PFSK-1 (cell line): ENCODE measurements at regions not wholly inside any gene's neighbourhood (a gene's known extent, or its start where the extent isn't known, plus 50 kb on each side); places are given as distances from the start of the nearest gene placed in this dataset.

ENCODE experiments used
- FOXP2 ChIP-seq: optimal IDR thresholded peaks from 2 replicates; pipeline ENCODE3; 2011; ENCODE audit warnings: borderline replicate concordance, control low read depth, inconsistent platforms; ENCODE audit not compliant: insufficient read depth; ENCODE audit errors: extremely low read length, extremely low read depth
- POLR2AphosphoS5 ChIP-seq: IDR thresholded peaks from 2 replicates; pipeline ENCODE4 v1.6.1; 2012; ENCODE audit warnings: low read depth, mild to moderate bottlenecking, control low read depth, low read length, moderate library complexity
- SIN3A ChIP-seq: IDR thresholded peaks from 2 replicates; pipeline ENCODE4 v1.6.1; 2012; ENCODE audit warnings: mild to moderate bottlenecking, low read length, moderate library complexity, borderline replicate concordance; ENCODE audit not compliant: insufficient read depth
- TAF1 ChIP-seq: IDR thresholded peaks from 2 replicates; pipeline ENCODE4 v1.6.1; 2012; ENCODE audit warnings: low read length, control low read depth, borderline replicate concordance; ENCODE audit not compliant: insufficient read depth
- TF ChIP-seq, protein P1 (sequence below), 2 experiments: IDR thresholded peaks; 2 replicates each; pipeline versions ENCODE4 v1.6.1 to v1.8.0; 2011 to 2012; ENCODE audit warnings: low read depth in 2 of 2, low read length in 2 of 2, control low read depth in 1 of 2, inconsistent platforms in 1 of 2, mild to moderate bottlenecking in 1 of 2, moderate library complexity in 1 of 2; ENCODE audit not compliant: insufficient read depth in 1 of 2

DNA sequence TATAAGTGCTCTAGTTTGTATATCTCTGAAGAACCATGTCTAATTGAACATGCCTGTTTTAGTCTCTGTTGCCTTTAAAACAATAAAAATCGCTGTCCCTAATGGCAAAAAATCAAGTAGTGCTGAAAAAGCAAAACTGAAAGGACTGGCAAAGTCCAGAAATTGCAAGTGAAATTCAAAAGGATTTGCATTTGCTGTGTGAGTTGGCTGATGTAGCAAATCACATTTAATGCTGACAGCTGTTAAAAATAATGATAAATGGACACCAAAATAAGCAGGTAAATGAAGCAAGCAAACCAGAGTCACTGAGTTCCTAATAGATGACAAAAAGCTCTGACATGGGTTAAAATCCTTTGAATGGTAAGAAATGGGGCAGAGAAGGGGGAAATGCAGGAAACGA, 874.1 kb downstream of the GRM8 start:
- TF ChIP-seq, protein P1, sequence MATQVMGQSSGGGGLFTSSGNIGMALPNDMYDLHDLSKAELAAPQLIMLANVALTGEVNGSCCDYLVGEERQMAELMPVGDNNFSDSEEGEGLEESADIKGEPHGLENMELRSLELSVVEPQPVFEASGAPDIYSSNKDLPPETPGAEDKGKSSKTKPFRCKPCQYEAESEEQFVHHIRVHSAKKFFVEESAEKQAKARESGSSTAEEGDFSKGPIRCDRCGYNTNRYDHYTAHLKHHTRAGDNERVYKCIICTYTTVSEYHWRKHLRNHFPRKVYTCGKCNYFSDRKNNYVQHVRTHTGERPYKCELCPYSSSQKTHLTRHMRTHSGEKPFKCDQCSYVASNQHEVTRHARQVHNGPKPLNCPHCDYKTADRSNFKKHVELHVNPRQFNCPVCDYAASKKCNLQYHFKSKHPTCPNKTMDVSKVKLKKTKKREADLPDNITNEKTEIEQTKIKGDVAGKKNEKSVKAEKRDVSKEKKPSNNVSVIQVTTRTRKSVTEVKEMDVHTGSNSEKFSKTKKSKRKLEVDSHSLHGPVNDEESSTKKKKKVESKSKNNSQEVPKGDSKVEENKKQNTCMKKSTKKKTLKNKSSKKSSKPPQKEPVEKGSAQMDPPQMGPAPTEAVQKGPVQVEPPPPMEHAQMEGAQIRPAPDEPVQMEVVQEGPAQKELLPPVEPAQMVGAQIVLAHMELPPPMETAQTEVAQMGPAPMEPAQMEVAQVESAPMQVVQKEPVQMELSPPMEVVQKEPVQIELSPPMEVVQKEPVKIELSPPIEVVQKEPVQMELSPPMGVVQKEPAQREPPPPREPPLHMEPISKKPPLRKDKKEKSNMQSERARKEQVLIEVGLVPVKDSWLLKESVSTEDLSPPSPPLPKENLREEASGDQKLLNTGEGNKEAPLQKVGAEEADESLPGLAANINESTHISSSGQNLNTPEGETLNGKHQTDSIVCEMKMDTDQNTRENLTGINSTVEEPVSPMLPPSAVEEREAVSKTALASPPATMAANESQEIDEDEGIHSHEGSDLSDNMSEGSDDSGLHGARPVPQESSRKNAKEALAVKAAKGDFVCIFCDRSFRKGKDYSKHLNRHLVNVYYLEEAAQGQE (IDR thresholded peaks at IDR 0.05; ENCODE audit: insufficient read depth in 1 of 2, low read depth in 2 of 2, low read length in 2 of 2), result no peak
- TF ChIP-seq POLR2AphosphoS5, result no peak
- no peak for TF ChIP-seq TAF1

DNA sequence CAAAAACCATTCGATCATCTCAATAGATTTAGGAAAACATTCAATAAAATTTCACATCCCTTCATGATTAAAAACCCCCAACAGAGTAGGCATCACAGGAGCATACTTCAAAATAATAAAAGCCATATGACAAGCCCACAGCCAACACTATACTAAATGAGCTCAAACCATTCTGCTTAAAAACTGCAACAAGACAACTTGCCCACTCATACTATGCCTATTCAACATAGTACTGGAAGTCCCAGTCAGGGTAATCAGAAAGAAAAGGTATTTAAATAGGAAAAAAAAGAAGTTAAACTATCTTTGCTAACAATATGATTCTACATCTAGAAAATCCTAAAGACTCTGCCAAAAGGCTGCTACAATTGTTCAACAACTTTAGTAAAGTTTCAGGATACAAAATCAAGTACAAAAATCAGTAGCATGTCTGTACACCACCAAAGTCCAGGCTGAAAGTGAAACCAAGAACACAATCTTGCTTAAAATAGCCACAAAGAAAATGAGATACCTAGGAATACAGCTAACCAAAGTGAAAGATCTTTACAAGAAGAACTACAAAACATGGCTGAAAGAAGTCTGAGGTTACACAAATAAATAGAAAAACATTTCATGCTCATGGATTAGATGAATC, 882.6 kb downstream of the GRM8 start:
- TF ChIP-seq POLR2AphosphoS5 (no peak), FOXP2 (no peak)

DNA sequence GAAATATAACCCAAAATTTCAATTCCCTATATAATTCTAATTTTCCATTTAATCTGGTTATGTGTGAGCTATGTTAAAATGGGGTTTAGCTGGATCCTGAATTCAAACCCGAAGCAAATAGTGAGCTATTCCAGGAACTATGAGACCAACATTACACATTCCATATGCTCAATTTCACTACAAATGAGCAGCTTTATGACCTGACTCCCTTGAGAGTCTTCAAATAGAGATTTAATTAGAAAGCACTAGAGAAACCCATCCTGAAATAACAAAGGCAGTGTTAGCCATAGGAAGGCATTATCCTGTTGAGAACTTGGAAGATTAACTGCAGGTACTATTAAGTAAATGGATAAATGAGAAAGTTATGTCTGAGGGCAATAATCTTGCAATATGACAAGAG, 890.0 kb downstream of the GRM8 start:
- TF ChIP-seq FOXP2, result no peak
- TF ChIP-seq SIN3A, result no peak
- TF ChIP-seq TAF1, result no peak
- TF ChIP-seq, protein P1 (IDR thresholded peaks at IDR 0.05; ENCODE audit: insufficient read depth in 1 of 2, low read depth in 2 of 2, low read length in 2 of 2), result no peak
- TF ChIP-seq POLR2AphosphoS5, result no peak

DNA sequence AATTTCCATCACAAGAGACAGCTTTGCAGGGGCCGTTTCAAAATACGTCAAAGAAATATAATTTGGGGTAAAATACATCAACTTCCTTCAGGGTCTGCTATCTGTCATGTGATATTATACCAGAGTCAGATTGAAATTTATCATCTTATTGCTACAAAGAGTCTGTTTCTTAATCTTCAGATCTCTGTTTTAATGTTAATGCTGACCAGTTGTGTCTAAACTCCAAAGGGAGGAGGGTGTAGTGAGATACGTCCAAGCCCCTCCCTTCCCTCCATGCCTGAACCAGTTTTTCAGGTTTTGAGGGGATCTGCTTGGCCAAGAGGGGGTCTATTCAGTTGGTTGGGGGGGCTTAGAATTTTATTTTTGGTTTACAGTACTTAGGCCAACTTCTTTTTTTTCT, 891.6 kb downstream of the GRM8 start:
- TF ChIP-seq TAF1 (no peak), FOXP2 (no peak), POLR2AphosphoS5 (no peak), SIN3A (no peak)
- TF ChIP-seq, protein P1 (IDR thresholded peaks at IDR 0.05; ENCODE audit: insufficient read depth in 1 of 2, low read depth in 2 of 2, low read length in 2 of 2), result no peak

DNA sequence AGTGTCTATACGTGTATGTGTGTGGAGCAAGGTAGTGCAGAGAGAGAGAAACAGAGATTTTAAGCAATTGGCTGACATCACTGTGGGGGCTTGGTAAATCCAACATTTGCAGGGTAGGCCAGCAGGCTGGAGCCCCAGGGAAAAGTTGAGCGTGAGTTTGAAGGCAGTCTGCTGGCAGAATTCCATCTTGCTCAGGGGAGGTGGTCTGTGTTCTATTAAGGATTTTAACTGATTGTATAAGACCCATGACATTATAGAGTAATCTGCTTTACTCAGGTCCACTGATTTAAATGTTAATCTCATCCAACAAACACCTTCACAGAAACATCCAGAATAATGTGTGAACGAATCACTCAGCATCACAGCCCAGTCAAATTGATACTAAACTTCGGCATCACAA, 912.9 kb downstream of the GRM8 start:
- no peak for TF ChIP-seq TAF1
- no peak for TF ChIP-seq FOXP2
- no peak for TF ChIP-seq POLR2AphosphoS5
- no peak for TF ChIP-seq SIN3A
- TF ChIP-seq, protein P1 (IDR thresholded peaks at IDR 0.05; ENCODE audit: insufficient read depth in 1 of 2, low read depth in 2 of 2, low read length in 2 of 2), result no peak
